ENCODE measurements at regions not wholly inside any gene's neighbourhood (a gene's known extent, or its start where the extent isn't known, plus 50 kb on each side); places are given as distances from the start of the nearest gene placed in this dataset.
A peak's percentile ranks its signal among the peaks of the same experiment; 100 is the strongest.

DNA sequence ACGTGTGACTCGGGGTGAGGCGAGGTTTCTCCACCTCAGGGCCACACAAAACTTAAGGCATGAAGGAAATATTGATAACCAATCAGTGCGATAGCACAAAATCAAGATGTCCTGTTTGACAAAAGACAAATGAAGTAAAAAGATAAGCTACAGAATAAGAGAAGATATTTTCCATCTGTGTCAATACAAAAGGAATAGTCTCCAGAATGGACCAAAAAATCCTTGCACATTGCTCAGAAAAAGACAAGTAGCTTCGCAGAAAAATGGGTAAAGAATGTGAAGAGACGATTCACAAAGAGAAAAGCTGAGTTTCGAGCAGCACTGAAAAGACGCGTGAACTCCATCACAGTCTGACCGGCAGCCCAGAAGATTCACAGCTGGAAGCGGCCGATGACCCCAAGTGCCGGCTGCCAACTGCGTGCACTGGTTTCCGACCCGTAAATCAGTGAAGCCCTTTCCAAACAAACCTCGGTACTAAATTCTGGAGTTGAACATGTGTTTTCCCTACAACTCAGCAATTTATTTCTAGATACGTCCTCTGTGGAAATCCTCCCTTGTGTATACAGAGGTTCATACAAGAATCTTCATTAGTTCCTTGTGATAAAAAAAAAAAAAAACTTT is 308.4 kb downstream of the BRD1 start:
- no peak for DNase-seq

DNA sequence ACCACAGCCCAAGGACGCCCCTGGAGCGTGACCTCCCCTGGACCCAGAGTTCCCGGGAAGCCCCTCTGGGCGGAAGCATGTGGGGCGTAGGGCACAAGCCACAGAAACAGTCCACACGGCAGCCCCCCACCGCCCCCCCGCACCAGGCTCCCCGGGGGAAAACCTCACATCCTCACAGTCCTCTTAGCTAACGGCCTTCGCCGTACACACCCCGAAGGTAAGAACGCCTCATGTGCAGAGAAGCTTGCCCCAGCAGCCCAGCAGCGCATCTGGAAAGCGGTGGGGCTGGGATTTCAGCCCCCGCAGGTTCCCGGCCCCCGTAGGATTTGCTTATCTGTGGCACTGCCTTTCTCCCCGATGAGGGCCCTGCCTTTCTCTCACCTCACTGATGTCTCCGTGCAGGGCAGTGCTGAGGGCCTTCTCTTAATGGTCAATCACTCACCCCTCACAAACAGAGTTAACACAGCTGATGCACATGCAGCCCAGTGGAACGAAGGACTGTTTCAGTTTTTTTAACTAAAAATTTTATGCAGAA is 309.2 kb downstream of the BRD1 start:
- DNase-seq: no peak

DNA sequence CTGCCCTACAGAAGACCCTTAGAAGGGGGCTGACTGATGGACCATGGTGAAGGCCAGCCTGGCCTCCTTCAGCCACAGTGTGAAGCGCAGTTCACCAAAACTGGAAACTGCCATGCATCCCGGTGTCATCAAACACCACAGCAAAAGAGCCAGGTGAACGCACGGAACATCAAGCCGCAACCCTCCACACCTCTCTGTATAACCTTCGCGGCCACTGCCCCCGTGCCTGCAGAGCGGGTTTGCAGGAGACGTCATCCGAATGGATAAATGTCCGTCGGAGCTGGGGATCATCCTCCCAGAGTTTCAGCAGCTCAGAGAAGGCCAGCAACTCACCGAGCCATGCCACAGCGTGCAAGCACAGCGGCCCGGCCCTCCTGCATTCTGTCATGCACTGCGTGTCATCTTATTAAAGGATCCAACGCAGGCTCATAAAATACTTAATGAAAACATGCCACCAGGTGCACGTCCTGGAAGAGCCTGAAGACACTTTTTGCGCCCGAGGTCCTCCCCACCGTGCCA is 309.9 kb downstream of the BRD1 start:
- DNase-seq: no peak

DNA sequence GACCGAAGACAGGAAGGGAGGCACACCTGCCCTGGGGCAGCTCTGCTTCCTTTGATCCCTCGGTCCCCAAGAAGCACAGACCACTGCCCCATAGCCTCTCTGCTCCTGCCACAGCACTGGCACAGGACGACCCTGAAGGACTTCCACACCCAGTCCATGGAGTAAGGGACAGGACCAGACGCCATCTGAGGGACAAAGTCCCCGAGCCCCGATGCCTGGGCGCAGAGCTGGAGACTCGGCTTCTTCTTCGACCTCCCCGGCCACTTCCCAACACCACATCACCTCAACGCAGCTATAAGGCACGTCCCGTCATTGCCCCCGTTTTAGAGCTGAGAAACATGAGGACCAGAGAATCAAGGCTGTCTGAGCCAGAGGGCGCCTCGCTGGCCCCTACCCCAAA is 310.5 kb downstream of the BRD1 start:
- no peak for DNase-seq

DNA sequence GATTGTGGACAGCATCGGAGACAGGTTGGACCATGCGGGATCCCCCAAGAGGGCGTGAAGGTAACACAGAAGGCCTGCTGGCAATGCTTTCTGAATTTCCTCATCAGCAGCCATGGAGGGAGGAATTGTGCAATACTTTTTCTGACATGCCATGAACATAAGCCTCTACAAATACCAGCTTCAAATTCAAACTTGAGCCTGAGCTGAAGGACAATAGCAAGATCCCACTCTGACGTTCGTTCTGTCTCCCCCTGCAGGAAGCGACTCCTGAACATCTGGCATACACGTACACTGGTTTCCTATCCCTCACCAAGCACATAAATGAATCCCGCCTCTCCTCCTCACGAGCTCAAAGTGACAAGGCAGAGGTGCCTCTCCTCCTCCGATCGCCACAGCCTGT is 312.2 kb downstream of the BRD1 start:
- no peak for DNase-seq

DNA sequence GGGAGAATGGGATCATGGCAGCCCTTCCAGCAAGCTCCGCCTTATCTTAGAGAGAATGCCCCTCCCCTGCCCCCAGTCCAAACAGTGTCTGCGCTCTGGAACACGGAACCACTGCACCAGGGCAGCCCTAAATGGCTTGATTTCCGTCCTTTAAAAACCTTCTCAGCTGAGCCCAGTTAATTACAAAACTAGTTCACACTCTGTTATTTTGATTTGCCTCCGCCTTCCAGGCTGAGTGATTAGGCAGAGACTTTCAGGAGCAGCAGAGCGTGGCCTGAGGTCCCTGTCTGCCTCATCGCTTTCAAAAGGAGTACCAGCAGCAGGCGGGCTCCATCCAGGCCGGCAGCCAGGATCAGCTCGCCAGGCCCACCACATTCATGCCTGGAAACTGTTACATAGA is 313.0 kb downstream of the BRD1 start:
- no peak for DNase-seq

DNA sequence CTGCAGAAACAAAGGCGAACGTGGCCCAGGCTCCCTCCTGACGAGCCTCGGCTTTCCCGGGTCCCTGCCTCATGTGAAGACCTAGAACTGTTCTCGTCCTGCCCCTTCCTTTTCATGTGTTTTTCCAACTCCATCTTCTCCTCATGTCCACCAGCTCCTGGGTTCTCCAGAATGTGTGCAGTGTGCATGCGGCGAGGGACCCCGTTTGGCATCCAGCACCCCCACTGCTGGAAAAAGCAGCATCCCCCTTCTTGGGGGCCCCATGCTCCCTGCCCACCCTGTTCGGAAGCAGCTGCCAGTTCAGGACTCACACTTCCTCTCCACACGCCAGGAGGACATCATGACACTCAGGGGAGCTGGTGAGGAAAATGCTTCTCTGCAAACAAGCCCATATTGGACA is 313.5 kb downstream of the BRD1 start:
- no peak for DNase-seq

DNA sequence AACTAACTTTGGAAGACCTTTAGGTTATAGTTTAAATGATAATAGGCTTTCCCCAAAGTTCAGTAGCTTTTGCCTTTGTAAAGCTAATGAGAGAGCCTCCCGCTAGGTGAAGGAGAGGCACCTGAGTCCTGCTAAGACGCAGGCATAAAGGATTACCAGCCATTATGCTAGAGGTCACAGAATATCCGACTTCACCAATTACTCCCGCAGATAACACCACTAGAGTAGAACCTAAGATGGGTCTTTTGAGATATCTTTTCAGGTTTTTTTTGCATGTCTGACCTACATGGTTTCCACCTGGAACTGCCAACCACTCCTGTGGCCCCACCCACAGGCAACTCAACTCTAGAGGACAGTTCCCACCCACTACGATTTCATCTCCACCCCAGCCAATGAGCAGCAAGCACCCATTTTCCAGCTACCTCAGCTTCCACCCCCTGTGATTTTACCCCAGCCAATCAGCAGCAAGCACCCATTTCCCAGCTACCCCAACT is 314.3 kb downstream of the BRD1 start:
- DNase-seq: no peak

DNA sequence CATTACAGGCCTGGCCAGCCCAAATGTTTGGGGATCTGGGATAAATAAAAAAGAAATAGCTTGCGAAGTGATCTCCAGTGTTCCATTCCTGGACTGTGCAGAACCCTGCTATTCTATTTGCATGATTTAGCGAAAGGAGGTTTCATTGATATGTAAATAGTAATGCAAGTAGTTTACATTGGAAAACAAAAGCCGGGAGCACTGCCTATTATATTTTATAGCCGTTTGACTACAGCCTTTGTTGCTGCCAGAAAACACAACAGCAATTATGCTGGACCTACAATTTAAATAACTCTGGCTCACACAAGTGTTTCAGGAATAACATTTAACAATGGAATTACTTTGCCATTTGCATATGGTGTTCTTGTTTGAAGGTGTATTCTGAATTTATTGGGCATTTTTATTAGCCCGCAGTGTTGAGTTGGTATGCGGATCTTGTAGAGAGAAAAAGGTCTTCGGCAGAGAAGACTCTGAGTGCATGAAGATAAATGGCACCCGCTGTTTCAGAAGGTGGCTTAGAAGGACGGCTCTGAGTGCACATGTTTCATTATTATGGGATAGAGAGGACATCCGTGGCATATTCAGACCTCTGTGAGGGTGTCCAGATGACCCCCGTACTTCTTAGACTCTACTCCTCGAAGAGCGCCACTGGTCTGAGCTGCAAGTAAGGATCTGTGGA is 315.0 kb downstream of the BRD1 start:
- DNase-seq: no peak

DNA sequence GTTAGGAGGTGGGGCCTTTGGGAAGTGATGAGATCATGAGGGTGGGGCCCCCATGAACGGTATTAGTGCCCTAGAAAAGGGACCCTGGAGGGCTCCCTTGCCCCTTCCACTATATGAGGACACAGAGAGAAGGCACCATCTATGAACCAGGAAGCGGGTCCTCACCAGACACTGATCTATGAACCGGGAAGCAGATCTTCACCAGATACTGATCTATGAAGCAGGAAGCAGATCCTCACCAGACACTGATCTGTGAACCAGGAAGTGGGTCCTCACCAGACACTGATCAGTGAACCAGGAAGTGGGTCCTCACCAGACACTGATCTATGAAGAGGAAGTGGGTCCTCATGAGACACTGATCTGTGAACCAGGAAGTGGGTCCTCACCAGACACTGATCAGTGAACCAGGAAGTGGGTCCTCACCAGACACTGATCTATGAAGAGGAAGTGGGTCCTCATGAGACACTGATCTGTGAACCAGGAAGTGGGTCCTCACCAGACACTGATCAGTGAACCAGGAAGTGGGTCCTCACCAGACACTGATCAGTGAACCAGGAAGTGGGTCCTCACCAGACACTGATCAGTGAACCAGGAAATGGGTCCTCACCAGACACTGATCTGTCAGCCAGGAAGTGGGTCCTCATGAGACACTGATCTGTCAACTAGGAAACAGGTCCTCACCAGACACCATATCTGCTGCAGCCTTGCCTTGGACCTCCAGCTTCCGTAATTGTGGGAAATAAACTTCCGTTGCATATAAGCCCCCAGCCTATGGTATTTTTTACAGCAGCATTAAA is 316.1 kb downstream of the BRD1 start:
- peak; percentile 4 to 11 for DNase-seq

DNA sequence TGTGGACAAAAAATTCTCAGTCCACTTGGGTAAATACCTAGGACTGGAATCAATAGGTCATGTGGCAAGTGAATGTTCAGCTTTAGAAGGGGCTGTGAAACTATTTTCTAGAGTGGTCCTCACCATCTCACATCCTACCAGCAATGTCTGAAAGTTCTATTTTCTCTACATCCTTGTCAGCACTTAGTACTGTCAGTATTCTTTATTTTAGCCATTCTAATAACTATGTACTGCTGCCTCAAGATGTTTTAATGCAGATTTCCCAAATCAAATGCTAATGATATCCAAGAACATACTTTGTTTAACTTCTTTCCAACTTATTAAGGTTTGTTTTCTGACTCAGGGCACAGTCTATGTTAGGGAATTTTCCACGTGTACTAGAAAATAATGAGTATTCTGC is 317.0 kb downstream of the BRD1 start:
- no peak for DNase-seq

DNA sequence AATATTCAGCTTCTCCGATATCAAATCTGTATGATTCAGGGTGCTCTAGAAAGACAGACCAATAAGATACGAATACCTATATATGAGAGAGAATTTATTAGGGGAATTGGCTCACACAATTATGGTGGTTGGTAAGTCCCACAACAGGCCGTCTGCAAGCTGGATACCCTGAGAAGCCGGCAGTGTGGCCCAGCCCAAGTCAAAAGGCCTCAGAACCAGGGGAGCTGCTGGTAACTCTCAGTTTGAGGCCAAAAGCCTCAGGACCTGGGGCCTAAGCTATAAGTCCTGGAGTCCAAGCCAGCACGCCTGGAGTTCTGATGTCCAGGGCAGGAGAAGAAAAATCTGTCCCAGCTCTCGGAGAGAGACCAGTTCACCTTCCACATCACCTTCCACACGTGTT is 318.7 kb downstream of the BRD1 start:
- no peak for DNase-seq

DNA sequence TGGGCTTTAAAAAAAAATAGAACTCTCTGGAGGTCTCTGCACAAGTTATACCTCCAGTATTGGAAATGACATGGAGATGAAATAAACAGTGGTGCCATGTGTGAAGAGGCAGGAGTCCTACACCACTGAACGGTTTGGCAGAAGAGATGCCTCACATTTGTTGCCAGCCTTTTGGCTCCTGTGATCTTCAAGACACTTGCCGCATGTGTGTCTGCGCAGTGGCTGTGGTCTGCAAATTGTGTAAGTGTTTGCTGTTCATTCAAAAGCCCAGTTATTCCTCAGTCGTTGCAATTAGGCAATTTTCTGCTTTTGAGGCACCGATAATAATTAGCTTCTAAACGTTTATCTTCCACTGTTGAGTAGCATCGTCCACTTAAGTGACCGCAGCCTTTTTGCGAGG is 319.1 kb downstream of the BRD1 start:
- no peak for DNase-seq

DNA sequence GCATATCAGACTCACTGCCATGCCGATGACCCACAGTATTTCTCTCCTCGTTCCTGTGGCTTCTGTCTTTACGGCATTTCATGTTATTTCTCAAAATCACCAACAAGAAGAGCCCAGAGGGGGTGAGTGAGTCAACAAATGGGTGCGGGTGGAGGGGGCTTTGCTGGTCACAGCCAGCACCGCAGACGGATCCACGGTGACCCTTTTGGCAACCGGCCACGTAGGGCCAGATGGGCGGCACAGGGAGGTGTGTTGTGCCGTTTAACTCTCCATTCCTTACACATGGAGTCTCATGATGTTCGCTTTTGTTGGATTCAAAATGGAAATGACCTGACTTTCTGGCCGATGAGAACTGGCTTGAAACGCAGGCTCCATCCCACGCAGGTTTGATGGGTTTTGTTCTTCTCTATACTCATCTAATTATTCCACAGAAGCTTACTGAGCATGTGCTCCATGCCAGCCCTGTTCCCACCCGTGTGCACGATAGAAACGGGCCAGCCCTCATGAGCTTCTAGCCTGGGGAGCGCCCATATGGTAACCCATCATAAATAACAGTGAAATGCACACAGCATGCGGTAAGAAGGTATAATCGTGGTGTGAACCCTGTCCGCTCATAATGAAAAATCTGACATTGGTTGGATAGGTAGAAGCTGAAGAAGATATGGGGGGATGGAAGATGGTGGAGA is 319.9 kb downstream of the BRD1 start:
- DNase-seq: no peak

DNA sequence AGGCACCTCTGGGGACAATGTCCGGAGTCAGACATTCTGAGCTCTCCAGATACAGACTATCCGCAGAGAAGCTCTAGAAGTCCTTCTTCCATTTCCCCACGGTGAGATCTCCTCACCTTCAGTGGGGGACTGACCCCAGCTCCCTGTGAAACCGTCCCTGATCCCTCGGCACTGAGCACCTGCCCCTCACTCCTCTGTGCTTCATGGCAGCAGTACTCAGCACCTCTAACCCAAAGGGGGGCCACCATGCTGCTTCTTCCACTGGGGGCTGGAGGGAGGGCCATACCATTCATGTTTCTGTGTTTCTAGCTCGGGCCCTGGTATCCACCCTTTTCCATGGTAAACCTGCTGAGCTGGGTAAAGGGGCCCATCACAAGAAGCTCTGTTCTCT is 321.7 kb downstream of the BRD1 start:
- DNase-seq: no peak

DNA sequence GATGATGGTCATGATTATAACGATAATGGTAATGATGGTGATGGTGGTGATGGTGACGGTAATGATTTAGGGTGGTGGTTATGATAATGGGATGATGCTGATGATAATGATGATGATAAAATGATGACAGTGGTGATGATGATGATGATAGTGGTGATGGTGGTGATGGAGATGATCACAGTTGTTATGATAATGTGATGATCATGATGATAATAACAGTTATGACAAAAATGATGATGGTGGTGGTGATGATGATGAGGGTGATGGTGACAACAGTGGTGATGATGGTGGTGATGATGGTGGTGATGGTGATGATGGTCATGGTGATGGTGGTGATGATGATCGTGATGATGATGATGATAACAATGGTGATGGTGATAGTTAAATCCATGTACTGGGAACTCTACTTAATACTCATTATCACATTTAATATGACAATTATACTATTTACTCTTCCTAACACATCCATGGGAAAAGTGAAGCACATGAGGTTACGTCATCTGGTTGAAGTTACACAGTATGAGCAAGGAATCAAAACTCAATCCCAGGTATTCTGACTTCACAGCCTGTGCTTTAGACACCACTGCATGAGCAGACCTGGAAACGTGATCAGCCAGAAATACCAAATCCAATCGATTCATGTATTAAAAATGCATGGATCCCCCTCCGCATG is 322.2 kb downstream of the BRD1 start:
- no peak for DNase-seq

DNA sequence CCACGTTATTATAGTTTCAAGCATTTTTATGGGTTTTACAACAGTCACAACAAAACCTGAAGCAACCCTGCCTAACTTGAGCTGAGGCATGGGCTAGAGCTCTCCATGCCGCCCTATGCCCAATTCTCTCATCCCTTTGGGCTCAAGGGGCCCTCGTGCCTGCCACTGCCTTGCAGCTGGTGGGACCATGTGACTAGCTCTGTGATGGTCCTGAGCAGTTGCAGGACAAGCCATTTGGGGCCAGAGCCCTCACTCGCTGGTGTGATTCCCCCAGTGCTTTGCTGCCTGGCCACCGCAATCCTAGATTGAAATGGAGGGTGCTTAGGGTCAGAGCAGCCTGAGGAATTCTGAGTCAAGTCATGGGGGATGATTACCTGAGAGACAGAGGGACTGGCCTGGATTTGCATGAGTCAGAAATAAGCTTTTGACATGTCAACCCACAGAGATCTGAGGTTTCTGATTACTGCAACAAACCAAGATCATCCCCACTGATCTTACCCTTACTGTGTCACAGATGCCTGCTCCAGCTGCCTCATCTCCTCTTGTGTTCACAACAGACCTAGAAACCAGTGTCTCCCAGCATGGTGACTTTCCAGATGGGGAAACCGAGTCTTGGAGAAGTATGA is 323.7 kb downstream of the BRD1 start:
- no peak for DNase-seq

DNA sequence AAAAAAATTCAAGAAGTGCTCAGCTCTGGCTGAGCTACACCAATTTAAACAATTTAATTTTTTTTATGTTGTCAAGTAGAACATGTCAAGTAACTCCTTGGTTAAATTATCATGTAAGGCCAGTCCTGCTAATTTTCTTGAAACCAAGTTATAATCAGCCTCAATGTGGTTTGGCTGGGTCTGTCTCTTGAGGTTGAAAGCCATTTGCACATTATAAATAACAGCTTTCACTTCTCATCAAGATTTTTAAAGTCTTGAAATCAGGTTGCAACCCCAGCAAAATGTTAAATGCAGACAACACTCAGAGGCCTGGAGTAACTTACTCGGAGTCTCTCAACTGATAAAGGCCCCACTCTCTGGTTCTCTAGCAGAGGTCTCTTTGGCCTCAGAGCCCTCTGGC is 324.4 kb downstream of the BRD1 start:
- DNase-seq: no peak

DNA sequence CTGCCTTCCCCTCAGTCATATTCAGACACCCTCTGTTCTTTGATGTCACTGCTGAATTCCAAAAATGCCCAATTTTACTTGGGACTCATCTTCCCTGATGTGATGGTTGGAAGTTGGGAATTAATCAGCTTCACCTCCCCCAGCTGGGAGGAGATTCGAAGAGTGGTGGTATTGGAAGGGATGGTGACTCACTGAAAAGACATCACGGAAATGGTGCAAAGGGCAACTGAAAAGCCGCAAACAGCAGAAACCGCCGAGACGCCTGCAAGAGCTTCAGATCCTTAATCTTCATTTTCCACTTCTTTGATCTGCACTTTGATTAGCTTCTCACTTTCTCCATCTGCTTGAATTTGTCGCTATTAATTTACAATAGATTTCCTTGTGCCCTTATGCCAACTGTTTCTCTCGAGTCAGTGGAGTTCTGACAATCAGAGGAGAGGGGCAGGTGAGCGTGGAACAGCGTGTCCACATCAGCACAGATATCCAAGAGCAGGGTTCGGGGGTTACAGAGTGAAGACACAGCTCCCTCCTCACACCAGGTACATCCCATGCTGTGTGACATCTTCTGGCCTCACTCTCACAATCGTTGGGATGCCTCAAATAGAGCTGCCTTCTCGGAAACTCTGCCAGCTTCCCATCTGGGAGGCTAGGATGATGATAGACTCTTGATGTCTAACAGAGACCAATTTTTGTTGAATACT is 325.4 kb downstream of the BRD1 start:
- no peak for DNase-seq

DNA sequence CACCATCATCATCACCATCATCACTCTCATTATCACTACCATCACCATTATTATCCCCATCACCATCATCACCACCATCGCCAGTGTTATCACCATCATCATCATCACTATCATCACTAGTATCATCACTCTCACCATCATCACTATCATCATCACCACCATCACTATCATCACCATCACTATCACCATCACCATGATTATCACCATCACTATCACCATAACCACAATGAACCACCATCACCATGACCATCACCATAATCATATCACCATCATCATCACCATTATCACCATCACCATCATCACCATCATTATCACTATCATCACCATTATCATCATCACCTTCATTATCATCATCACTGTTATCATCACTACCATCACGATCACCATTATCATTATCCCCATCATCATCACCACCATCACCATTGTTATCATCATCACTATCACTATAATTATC is 326.7 kb downstream of the BRD1 start:
- no peak for DNase-seq

DNA sequence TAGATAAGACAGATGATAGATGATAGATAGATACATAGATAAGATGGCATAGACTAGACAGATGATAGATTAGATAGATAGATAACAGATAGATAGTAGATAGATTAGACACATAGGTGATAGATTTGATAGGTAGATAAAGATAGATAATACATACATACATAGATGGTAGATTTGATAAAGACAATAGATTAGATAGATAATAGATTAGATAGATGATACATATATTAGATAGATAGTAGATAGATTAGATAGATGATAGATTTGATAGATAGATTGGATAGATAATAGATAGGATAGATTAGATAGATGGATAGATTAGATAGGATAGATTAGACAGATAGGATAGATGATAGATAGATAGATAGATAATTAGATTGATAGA is 327.6 kb downstream of the BRD1 start:
- no peak for DNase-seq

All from CD4-positive, alpha-beta T cell treated with Interleukin-1 beta for 1 hour (primary cell).